ENCODE measurements at regions not wholly inside any gene's neighbourhood (a gene's known extent, or its start where the extent isn't known, plus 50 kb on each side); places are given as distances from the start of the nearest gene placed in this dataset.
A peak's percentile ranks its signal among the peaks of the same experiment; 100 is the strongest.

GRCh38 chr15:94607176-94607654 is 375.9 kb downstream of the MCTP2 start:
- DNase-seq = no peak

- DNase-seq = no peak
Measured at GRCh38 chr15:94610069-94610468, 378.7 kb downstream of the MCTP2 start.

GRCh38 chr15:94610485-94610884 is 379.1 kb downstream of the MCTP2 start:
- no peak for DNase-seq

- DNase-seq = no peak
Measured at GRCh38 chr15:94611656-94612055, 380.3 kb downstream of the MCTP2 start.

DNA sequence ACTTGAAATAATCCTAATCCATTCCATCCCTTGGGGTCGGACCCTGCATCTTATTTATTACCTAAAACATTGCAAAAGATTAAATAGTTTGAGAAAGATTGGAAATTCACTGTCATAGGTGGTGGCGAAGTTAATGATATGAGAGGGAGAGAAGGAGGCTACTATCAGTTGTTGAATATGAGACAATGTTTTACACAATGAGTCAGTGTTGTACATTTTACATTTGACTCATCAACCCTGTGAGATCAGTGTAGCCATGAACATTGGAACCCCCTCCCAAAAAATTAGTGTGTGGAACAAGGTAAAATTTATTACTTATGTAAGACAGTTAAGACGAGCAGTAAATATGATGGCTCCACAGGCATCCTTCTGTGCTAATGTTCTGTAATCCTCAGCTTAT is 384.3 kb downstream of the MCTP2 start:
- DNase-seq = no peak

GRCh38 chr15:94620632-94621031 is 389.3 kb downstream of the MCTP2 start:
- no peak for DNase-seq

DNA sequence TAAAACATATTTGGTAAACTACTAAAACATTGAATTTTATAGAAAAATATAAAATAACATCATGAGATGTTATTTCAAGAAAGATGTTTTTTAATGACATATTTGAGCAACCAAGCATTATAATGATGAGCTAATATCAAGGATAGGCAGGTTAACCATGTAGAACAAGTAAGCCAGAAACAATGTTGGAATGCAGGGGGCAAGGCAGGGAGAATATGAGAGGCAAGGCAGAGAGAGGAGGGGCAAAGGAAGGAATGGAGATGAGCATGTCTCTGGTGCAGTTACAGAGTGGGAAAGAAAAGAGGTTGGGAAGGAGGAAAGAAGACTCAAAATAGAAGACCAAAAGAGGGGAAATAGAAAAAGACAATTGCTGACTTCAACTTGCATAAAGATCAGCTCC is 390.4 kb downstream of the MCTP2 start:
- no peak for DNase-seq

DNA sequence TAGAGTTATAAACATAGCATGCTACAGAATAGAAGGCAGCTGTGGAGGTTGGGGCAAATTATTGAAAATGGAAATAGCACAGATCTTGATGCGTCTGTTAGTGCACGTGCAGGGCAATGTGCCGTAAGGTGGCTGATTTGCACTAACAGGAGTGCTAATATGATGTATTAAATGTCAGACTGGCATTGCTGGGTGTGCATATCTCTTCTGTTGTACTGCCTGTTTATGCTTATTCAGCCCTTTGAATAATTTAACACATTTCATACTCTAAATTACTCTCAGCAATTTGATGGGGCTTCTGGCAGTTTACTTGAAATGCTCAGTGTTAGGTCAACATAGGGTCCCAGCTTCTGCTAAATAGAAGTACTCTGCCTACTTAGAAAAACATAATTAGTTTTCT is 395.6 kb downstream of the MCTP2 start:
- no peak for DNase-seq

DNA sequence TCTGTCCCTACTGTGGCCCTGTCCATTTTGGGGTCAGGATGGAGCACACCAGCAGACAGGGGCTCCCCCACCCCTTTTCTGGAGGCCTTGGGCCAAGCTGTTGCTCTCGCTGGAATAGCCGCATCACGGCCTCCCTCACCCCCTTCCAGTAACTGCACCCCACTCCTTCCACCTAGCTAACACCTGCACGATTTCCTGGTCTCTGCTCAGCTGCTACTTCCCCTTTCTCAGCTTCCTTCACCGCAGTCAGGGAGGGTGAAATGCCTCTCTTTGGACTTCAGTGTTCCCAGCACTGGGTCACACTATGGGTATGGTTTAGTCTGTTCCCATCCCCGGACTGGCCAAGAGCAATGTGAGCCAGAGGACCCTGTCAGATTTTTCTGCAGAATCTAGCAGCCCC is 400.2 kb downstream of the MCTP2 start:
- DNase-seq = no peak

DNA sequence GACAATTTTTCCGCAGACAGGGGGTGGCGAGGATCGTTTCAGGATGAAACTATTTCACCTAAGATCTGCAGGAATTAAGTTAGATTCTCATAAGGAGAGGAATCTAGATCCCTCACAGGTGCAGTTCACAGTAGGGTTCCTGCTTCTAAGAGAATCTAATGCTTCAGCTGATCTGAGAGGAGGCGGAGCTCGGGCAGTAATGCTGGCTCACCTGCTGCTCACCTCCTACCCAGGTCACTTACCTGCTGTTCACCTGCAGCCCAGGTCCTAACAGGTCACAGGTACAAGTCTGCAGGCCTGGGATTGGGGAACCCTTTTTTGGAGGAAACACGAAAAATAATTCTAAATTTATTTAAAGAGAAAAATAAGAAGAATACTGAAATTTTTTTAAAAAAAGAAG is 406.8 kb downstream of the MCTP2 start:
- peak in 1 of 2 experiments; percentile 1 for DNase-seq

- DNase-seq = no peak
Measured at GRCh38 chr15:94639701-94640100, 408.3 kb downstream of the MCTP2 start.

GRCh38 chr15:94644433-94644832 is 413.1 kb downstream of the MCTP2 start:
- DNase-seq = no peak

DNA sequence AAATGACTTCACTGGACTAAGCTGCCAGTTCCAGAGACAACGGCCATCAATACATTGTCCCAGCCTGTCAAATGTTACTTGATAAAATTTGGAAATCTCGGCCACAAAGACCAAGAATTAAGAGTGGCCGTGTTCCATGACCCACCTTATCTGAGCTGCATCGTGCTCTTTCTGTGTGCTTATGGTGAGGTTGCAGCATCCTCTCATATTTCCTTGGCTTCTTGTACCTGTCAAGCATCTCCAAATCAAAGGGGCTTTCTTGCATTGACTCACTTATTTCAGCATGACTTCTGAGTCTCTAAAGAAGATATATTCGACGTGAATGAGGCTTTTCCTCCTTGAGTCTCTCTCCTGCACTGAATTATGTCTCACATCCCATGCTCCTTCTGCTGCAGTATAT is 421.7 kb downstream of the MCTP2 start:
- no peak for DNase-seq

- DNase-seq = no peak
Measured at GRCh38 chr15:94655249-94655880, 424.0 kb downstream of the MCTP2 start.

GRCh38 chr15:94665676-94666441 is 434.5 kb downstream of the MCTP2 start:
- no peak for DNase-seq

DNA sequence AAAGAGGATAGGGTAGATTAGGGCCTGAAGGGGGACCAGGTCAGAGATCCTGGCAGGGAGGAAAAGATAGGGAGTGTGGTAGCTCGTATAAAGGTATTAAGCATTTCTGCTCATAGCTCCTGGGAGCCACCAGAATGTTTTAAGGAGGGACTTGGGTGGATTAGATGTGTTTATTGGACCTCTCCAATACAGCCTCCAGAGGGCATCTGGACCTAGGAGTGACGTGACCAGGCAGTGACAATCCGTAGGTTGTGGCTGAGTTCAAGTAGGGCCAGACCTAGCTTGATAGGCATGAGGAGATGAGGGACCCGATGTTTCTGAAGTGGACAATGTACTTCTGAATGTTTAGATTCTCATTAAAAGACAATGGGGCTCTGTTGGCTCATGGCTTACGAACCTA is 435.2 kb downstream of the MCTP2 start:
- DNase-seq = peak in 1 of 2 experiments; percentile 6

DNA sequence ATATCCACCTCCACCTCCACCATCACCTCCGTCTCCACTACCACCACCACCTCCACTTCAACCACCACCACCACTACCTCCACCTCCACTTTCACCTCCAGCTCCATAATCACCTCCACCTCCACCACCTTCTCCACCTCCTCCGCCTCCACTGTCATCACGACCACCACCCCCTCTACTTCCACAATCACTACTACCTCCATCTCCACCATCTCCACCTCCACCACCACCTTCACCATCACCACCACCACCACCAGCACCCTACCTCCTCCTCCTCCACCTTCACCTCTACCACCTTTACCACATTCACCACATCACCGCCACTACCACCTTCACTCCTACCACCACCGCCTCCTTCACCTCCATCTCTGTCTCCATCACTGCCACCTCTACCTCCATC is 435.7 kb downstream of the MCTP2 start:
- DNase-seq = no peak

DNA sequence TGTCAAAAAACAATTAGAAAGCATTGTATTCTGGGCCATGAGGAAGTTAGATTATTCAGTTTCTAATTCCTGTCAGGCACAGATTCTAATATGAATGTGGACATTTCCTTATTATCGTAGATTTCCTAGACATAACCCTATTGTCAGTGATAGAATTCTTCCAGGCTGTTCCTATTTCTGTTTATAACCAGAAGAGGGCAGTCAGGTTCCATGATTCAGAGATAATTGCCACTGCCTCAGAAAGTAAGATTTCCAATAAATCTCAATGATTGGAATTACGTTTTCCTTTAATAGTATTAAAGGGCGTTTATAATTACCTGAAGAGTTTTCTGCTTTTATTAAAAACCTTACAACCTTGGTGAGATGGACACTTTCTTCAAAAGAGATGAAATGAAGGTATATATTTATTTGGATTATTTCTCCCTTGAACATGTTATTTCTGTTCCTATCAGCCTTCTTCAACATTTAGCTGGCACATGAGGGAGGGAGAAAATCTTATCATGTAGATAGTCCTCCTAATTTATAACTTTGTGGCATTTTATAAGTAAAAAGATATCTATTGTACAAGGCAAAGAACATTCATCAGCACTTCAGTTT is 439.2 kb downstream of the MCTP2 start:
- peak; percentile 18 to 75 for DNase-seq

- DNase-seq = peak; percentile 91 to 96
Measured at GRCh38 chr15:94671858-94672532, 440.6 kb downstream of the MCTP2 start.

DNA sequence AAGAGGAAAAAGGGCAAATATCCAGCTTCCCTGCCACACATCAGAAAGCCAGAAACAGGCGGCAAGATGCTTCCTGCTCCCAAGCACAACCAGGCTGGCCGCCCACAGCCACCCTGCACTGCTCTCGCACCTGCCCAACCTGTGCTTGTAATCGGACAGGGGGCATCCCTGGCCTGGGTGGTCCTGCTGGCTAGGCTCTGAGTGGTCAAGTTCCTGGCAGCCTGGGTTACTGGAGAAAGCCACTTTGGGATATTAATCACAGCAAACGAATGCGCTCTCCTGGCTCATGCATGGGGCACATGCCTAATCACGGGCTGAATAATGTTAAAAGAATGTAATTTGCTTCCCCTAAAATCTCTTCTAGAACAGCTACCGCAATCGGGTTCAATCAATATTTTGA is 442.4 kb downstream of the MCTP2 start:
- no peak for DNase-seq

- DNase-seq = peak in 1 of 2 experiments; percentile 7
Measured at GRCh38 chr15:94674296-94674695, 442.9 kb downstream of the MCTP2 start.

DNA sequence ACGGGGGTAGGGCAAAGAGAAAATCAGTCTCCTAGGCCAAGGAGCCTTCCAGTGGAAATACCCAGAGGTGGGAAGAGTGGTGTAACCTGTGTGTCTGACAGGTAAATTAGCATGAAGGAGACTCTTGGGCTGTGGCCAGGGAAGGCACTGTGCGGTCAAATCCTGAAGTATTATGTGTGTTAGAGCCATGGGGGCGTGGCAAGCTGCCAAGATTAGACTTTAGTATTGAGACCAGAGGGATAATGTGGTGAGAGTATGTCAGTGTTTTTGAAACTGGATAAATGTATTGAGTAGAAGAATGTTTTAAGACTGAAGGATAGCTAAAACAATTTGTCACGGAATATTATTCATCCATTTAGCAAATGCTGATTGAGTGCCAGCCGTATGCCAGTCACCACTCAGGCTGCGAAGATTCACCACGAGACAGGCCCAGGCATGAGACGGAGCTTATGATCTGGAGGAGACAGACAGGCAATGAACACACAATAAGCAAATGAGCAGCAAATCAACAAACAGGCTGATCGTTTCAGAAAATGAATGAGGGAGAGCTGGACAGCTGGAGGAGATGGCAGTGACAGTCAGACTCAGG is 445.9 kb downstream of the MCTP2 start:
- peak; percentile 93 to 95 for DNase-seq

DNA sequence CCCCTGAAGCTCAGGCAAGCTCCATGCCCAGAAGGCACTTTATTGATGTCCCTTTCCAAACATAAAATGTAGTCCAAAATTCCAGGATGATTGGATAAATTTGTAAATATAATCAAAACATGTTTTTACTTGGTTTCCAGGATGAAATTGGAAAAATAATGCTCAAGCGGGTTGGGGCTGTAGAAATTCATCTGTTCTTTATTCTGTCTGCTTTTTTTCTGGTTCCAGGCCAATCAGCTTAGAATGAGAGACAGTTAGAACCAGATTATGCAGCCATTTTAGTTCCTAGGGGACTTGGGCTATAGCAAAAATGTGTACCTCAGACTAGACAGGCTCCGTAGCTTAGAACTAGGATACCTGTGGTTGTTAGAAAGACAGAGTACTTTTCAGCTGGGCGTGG is 450.8 kb downstream of the MCTP2 start:
- DNase-seq = no peak
